Thyroid gland (tissue), 4 donors: ENCODE measurements at regions not wholly inside any gene's neighbourhood (a gene's known extent, or its start where the extent isn't known, plus 50 kb on each side); places are given as distances from the start of the nearest gene placed in this dataset.

Experiments used
- DNase-seq, 2 donors: peaks; one replicate each; pipeline ENCODE4 v3.0.0-alpha.2; 2019
- H3K27ac ChIP-seq, 3 donors: fragments of 200-600 bp; sonication (generic); 1 replicate in 2 of 3; 2 replicates in 1 of 3; pipeline ENCODE4 v1.5.1; 2016 to 2019; ENCODE audit warnings: mild to moderate bottlenecking in 1 of 3, moderate library complexity in 1 of 3
- H3K27me3 ChIP-seq: fragments of 200-600 bp; sonication (generic); one replicate; pipeline ENCODE4 v1.5.1; 2019
- H3K36me3 ChIP-seq, 2 donors: fragments of 200-600 bp; sonication (generic); one replicate each; pipeline ENCODE4 v1.5.1; 2016 to 2019
- H3K4me1 ChIP-seq, 2 donors: fragments of 200-600 bp; sonication (generic); one replicate each; pipeline ENCODE4 v1.5.1; 2017 to 2019
- H3K4me3 ChIP-seq, 3 donors: fragments of 200-600 bp; sonication (generic); replicated peaks in 1 of 3; 1 replicate in 2 of 3; 2 replicates in 1 of 3; pipeline ENCODE4 v1.5.1; 2016; ENCODE audit warnings: mild to moderate bottlenecking in 1 of 3
- H3K9me3 ChIP-seq: fragments of 200-600 bp; sonication (generic); one replicate; pipeline ENCODE4 v1.5.1; 2017
- CTCF ChIP-seq, 6 experiments: fragments of 200-600 bp in 3 of 6; fragments of 450-650 bp in 3 of 6; sonication (generic) in 3 of 6; IDR thresholded peaks; one replicate each; pipeline ENCODE4 v1.5.1; 2016 to 2019; ENCODE audit warnings: antibody characterized with exemption in 6 of 6, mild to moderate bottlenecking in 2 of 6, inconsistent platforms in 1 of 6, moderate library complexity in 1 of 6
- POLR2A ChIP-seq, 2 donors: fragments of 450-650 bp; IDR thresholded peaks; one replicate each; pipeline ENCODE4 v1.6.1; 2017; ENCODE audit warnings: antibody characterized with exemption in 2 of 2, mild to moderate bottlenecking in 2 of 2, moderate library complexity in 1 of 2
- WGBS, 2 donors: methylation state at CpG; one replicate each; pipeline ENCODE4 v1.1.5; 2017; 5-methylcytosine and 5-hydroxymethylcytosine counted together
- intact Hi-C: fragments of 100-400 bp; cut with DNase I; formaldehyde crosslinking; loops from one replicate; pipeline ENCODE4 v1.15.1; 2023

- Histone ChIP-seq H3K27ac (no peak overlapping the region), H3K9me3 (no peaks in the 10 kb centered on the region), H3K36me3 (no peaks in the 10 kb centered on the region), H3K4me3 (no peak overlapping the region), H3K27me3 (no peaks in the 10 kb centered on the region), H3K4me1 (no peaks in the 10 kb centered on the region)
- intact Hi-C loops, result no loop called here
- no peak for TF ChIP-seq CTCF (IDR thresholded peaks at IDR 0.05)
- DNase-seq, result no peak
- WGBS, 2 donors, result 95 to 97% methylated on average over 2 of the region's 2 CpGs
These were observed 547.0 kb downstream of the ARAP2 start for GRCh38 chr4:35697210-35697736.

- TF ChIP-seq CTCF (IDR thresholded peaks at IDR 0.05), result no peak
- intact Hi-C loops, result no loop called here
- Histone ChIP-seq H3K27ac (no peak overlapping the region), H3K4me3 (no peak overlapping the region), H3K36me3 (no peaks in the 10 kb centered on the region), H3K4me1 (no peaks in the 10 kb centered on the region), H3K9me3 (no peaks in the 10 kb centered on the region), H3K27me3 (no peaks in the 10 kb centered on the region)
- 90 to 95% methylated on average over 2 of the region's 2 CpGs for WGBS, 2 donors
- DNase-seq, result no peak
These were observed 543.7 kb downstream of the ARAP2 start for GRCh38 chr4:35700663-35701062.

GRCh38 chr4:35709080-35709479 is 535.2 kb downstream of the ARAP2 start:
- Histone ChIP-seq H3K27me3 (no peaks in the 10 kb centered on the region), H3K36me3 (no peaks in the 10 kb centered on the region), H3K4me1 (no peaks in the 10 kb centered on the region), H3K9me3 (no peaks in the 10 kb centered on the region), H3K27ac (no peak overlapping the region), H3K4me3 (no peak overlapping the region)
- WGBS, 2 donors, result 78 to 94% methylated on average over 2 of the region's 2 CpGs
- intact Hi-C loops, result no loop called here
- TF ChIP-seq CTCF (IDR thresholded peaks at IDR 0.05) (no peak), POLR2A (IDR thresholded peaks at IDR 0.05) (no peak)
- no peak for DNase-seq

- 74 to 86% methylated on average over 3 of the region's 3 CpGs for WGBS, 2 donors
- no peak for DNase-seq
- H3K27ac ChIP-seq, result no peak overlapping the region
- H3K4me1 ChIP-seq, result no peaks in the 10 kb centered on the region
- no peaks in the 10 kb centered on the region for H3K9me3 ChIP-seq
- H3K27me3 ChIP-seq, result no peaks in the 10 kb centered on the region
- intact Hi-C loops, result no loop called here
- H3K36me3 ChIP-seq, result no peaks in the 10 kb centered on the region
- TF ChIP-seq CTCF (IDR thresholded peaks at IDR 0.05) (no peak), POLR2A (IDR thresholded peaks at IDR 0.05) (no peak)
- no peak overlapping the region for H3K4me3 ChIP-seq
These were observed 534.0 kb downstream of the ARAP2 start for GRCh38 chr4:35710343-35710742.

GRCh38 chr4:35711127-35711526 is 533.2 kb downstream of the ARAP2 start:
- Histone ChIP-seq H3K4me3 (no peak overlapping the region), H3K27me3 (no peaks in the 10 kb centered on the region), H3K9me3 (no peaks in the 10 kb centered on the region), H3K4me1 (no peaks in the 10 kb centered on the region), H3K36me3 (no peaks in the 10 kb centered on the region), H3K27ac (no peak overlapping the region)
- TF ChIP-seq POLR2A (IDR thresholded peaks at IDR 0.05) (no peak), CTCF (IDR thresholded peaks at IDR 0.05) (no peak)
- 91 to 94% methylated on average over 2 of the region's 2 CpGs for WGBS, 2 donors
- DNase-seq, result no peak
- intact Hi-C loops, result no loop called here
